Epithelial cell of prostate (primary cell): ENCODE measurements at regions not wholly inside any gene's neighbourhood (a gene's known extent, or its start where the extent isn't known, plus 50 kb on each side); places are given as distances from the start of the nearest gene placed in this dataset.

ENCODE experiments used
- DNase-seq: peaks from one replicate; pipeline ENCODE4 v3.0.0-alpha.2; 2011; ENCODE audit warnings: low read depth, low spot score
- H3K27ac ChIP-seq: fragments of 450-650 bp; 2 replicates; pipeline ENCODE4 v1.5.1; 2017; ENCODE audit warnings: mild to moderate bottlenecking

DNA sequence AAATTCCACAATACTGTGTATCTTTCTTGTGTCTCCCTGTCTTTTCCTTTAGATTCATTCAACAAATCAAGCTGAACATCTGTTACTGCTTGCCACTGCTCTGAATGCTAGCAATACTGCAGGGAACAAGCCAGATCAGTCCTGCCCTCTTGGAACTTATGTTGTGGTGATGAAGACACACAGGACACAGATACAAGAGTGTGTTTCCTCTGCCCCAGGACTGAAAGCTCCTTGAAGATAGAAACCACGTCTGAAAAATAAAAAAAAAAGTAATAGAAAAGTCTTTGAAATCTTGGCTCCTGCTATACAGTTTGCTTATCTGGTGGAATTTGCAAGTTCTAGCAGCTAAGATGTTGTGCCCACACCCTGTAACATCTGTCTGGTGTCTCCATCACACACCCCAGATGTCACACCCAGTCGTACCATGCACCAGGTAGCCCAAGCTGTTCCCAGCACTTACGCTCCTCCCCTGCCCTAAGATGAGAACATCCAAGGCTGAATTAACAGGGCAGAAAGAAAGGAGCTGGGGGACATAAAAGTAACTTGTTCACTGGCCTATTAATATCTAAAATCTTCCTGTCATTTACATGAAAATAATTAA lies 80.2 kb upstream of the GALNT2 start:
- no peak for DNase-seq

DNA sequence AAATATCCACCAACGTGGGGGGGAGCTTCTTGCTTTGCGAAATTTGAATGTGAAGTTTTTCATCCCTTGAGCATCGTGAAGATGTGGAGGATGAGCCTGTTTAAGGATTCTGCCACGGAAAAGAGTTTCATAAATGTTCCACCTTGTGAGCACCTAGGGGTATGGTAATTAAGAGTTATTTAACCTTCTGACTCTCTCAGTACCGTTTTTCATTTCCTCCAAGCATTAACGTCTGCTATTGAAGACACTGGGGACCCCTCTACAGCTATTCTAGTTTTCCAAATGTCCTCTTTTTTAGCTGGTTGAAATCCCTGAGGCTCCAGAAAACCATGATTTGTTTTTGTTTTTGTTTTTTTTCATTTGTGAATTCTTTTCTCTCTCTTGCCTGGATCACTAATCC lies 79.1 kb upstream of the GALNT2 start:
- H3K27ac ChIP-seq = no peak overlapping the region
- no peak for DNase-seq

More for the DNA sequence above, 80.2 kb upstream of the GALNT2 start:
- no peak overlapping the region for H3K27ac ChIP-seq

GRCh38 chr1:229988534-229988933 lies 78.5 kb upstream of the GALNT2 start:
- H3K27ac ChIP-seq = no peak overlapping the region
- no peak for DNase-seq

DNA sequence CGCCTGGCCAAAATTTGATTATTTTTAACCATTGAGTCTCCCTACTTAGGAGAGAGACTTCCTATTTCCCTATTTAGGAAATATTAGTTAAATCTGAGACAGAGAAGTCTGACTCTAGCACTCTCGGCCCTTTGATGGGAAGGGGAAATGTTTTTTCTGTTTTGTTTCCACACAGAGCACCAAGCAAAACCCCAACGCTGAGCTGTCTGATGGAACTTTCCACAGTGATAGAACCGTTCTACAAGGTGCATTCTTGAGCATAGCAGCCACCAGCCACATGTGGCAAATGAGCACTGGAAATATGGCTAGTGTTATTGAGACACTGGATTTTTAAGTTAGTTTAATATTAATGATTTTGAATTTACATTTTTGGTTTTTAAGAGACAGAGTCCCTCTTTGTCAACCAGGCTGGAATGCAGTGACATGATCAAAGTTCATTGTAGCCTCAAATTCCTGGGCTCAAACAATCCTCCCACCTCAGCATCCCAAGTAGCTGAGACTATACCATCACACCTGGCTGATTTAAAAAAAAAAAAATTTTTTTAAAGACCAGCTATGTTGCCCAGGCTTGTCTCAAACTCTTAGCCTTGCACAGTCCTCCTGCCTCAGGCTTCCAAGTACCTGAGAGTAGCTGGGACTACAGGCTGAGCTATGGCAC lies 77.3 kb upstream of the GALNT2 start:
- H3K27ac ChIP-seq = no peak overlapping the region
- no peak for DNase-seq

DNA sequence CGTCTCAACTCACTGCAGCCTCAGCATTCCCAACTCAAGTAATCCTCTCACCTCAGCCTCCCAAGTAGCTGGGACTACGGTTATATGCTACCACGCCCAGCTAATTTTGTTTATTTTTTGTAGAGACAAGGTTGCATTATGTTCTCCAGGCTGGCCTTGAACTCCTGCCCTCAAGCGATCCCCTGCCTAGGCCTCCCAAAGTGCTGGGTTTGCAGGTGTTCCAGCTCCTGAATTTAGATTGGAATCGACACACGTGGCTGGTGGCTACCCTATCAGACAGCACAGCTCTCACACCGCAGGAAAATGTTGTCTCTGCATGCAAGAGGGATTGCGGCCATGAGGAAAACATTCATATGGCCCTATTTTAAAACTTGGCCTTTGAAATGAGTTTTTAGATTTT lies 76.7 kb upstream of the GALNT2 start:
- H3K27ac ChIP-seq = no peak overlapping the region
- no peak for DNase-seq

DNA sequence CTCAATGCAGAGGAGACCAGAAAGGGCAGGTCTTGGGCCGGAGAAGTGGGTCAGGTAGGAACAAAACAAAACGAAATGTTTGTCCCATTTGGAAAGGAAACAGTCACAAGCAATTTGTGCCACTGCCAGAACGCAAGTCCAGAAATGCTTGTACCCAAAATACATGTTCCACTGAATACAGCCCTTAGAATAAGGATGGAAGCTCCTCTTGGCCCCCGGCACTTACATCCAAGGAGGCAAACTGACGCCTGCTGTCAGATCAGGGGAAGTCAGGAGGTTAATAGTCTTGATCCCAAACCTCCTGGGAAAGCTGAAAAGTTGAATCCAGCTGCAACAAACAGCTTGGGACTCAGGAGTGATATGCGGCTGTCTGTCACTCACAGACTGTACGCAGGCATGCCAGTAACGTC lies 75.9 kb upstream of the GALNT2 start:
- DNase-seq = no peak

DNA sequence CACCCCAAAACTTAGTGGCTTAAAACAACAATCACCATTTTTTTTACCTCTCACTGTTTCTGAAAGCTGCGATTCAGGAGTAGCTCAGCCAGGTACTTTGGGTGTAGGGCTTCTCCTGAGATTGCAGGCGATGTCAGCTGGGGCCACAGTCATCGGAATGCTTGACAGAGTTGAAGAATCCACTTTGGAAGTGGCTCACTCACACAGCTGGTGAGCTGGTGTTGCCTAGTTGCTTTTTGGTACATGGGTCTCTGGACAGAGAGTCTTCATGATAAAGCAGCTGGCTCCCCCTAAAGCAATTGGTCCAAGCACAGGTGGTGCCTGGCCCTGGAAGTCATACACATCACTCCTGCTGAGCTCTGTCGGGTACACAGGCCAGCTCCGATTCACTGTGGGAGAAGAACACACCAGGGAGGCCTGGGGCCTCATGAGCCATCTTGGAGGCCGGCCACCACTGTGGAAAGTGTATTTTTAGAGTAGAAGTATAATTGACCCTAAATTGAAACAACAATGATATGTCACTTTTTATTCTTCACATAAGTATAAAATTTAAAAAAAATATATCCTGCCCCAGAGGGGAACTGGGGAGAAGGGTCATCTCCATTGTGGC lies 75.2 kb upstream of the GALNT2 start:
- no peak for DNase-seq
- H3K27ac ChIP-seq = no peak overlapping the region

More for the DNA sequence above, 75.9 kb upstream of the GALNT2 start:
- no peak overlapping the region for H3K27ac ChIP-seq

GRCh38 chr1:229993060-229993459 lies 74.0 kb upstream of the GALNT2 start:
- DNase-seq = no peak
- no peak overlapping the region for H3K27ac ChIP-seq

DNA sequence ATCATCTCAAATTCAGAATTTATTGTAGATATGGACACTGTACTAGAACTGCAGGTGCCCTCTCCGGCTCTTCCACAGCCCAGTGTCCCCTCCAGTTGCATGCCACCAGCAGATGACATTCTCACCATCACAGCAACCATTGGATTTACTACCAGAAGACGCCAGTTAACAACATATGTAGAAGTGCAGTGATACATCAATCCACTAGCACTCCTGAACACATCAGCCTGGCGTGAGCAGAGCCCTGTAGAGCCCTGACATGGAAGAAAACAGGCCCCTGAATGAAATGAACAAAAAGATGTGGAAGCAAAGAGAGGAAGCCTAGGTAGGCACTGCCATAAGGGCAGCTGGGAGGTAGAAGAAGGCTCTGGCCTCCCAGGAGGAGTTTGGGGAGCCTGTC lies 73.1 kb upstream of the GALNT2 start:
- no peak overlapping the region for H3K27ac ChIP-seq
- no peak for DNase-seq

DNA sequence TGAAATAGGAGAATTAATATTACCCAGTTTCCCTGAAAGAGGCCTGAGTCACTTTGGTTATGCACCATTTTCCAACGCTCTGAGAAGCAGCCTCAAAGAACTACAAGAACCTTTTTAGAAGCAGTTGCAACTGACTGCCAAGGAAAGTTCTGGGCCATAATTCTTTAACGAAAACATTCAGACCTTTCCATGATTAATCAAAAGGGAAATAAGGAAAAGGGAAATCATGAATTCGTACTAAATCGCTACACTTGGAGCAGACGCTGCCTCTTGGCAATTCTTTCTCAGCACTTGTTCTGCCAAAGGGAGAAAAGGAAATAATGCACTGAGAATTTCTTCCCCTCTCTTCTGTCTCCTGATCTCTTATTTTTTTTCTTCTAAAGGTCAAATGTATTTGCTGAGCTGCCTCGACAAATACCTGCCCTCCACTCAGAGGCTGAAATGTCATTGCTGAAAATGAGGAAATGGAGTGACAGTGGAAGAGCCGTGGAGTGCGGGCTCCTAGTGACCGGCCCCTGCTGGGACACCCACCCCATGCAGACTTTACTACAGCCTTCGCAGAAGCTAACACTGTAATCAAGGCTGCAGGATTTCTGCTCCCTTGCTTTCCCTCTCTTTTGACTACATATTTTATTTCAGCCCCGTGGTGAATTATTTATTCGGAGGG lies 67.9 kb upstream of the GALNT2 start:
- H3K27ac ChIP-seq = no peak overlapping the region
- no peak for DNase-seq

DNA sequence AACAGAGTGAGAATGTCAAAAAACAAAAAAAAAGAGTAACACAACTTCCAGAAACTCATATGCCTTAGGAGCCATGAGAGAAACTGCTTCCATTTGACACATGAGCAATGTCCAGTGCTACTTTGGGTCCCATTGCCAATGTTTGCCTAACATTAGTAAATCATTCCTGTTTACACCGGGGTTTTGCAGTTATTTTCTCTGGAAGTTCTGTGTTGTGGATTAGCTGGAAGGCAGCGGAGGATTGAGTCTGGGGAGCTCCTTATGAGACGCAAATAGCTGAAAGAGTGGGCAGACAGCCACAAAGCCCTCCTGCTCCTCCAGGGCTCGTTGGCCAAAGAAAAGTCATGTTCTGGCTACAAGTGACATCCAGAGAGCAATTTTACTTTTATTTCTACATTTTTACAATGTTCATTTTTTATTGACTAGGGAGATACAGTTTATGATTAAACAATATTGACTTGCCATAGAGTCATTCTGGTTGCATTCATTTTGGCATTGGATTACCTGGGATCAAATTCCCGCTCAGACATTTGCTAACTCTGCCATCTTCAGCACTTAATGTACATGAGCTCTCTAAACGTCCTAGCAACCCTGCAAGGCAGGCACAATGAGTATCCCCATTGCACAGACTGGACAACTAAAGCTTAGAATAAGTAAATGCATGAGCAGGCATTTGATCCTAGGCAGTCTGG lies 66.4 kb upstream of the GALNT2 start:
- no peak overlapping the region for H3K27ac ChIP-seq
- no peak for DNase-seq

- H3K27ac ChIP-seq = no peak overlapping the region
- DNase-seq = no peak
Measured at GRCh38 chr1:230002164-230002803, 64.8 kb upstream of the GALNT2 start.

- no peak overlapping the region for H3K27ac ChIP-seq
Measured at GRCh38 chr1:230003409-230003808, 63.6 kb upstream of the GALNT2 start.

GRCh38 chr1:230005040-230005439 lies 62.0 kb upstream of the GALNT2 start:
- DNase-seq = no peak
- H3K27ac ChIP-seq = no peak overlapping the region

More at GRCh38 chr1:230003409-230003808, 63.6 kb upstream of the GALNT2 start:
- DNase-seq = no peak

DNA sequence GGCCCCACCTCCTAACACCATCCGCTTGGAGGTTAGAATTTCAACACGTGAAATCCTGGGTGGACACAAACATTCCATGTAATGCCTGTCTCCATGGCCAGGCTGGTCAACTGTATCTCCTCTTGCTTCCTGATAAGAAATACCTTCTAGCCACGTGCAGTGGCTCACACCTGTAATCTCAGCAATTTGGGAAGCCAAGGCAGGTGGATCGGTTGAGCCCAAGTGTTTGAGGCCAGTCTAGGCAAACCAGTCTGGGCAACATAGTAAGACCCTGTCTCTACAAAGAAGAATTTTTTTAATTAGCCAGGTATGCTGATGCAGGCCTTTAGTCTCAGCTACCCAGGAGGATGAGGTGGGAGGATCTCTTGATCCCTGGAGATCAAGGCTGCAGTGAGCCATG lies 58.3 kb upstream of the GALNT2 start:
- H3K27ac ChIP-seq = no peak overlapping the region
- DNase-seq = no peak

- DNase-seq = no peak
- H3K27ac ChIP-seq = no peak overlapping the region
Measured at GRCh38 chr1:230009611-230010313, 57.3 kb upstream of the GALNT2 start.

GRCh38 chr1:230010603-230011332 lies 56.3 kb upstream of the GALNT2 start:
- no peak overlapping the region for H3K27ac ChIP-seq
- DNase-seq = no peak

GRCh38 chr1:230011333-230012092 lies 55.5 kb upstream of the GALNT2 start:
- H3K27ac ChIP-seq = no peak overlapping the region
- DNase-seq = no peak
